ENCODE measurements at regions not wholly inside any gene's neighbourhood (a gene's known extent, or its start where the extent isn't known, plus 50 kb on each side); places are given as distances from the start of the nearest gene placed in this dataset.

- no peak for DNase-seq
Observed at GRCh38 chr1:222912730-222913129, 97.9 kb downstream of the DISP1 start.

DNA sequence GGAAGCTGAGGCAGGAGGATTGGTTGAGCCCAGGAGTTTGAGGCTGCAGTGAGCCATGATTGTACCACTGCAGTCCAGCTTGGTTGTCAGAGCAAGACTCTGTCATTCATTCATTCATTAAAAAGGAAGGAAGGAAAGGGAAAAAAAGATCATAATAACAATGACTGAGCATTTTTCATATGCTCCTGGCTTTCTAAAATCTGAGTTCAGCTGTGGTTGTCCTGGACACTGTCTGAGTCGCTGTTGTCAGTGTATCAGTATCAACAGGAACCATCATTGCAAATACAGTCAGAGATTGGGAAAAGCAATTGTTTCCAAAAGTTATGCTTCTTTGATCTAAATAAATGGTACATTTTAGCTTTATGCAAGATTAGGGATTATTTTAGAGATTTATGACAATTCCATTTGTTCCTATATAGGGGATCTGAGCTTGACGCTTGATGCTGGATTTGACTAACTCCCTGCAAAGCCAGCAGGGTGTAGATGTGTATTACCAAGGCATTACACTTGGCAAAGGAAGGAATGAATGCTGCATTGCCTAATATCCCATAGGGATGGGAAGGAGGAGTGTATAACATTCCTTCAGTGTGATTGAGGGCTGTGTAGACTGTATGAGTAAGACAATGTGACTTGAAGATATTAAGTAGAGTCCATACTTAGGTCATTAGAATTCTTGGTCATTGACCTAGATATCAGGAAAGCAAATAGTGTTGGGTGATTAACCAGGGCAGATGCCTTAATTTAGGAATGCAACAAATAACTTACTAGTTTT is 100.2 kb downstream of the DISP1 start:
- no peak for DNase-seq

DNA sequence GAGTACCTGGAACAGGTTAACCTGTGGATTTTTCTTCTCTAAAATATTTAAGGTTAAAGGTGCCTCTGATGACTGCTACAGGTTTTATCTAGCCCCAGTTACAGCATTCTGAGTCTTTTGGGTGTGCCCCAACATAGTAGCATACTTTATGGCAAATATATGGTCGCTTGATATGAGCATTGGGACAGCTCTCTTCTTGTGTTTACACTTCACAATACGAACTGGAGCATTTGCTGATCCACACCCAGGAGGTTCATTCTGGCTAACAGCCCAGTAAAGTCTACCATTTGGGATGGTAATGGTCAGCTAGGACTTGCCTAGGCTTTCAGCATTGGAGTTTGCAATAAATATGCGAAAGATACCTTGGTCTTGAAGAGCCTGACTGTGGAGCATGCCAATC is 101.3 kb downstream of the DISP1 start:
- no peak for DNase-seq

DNA sequence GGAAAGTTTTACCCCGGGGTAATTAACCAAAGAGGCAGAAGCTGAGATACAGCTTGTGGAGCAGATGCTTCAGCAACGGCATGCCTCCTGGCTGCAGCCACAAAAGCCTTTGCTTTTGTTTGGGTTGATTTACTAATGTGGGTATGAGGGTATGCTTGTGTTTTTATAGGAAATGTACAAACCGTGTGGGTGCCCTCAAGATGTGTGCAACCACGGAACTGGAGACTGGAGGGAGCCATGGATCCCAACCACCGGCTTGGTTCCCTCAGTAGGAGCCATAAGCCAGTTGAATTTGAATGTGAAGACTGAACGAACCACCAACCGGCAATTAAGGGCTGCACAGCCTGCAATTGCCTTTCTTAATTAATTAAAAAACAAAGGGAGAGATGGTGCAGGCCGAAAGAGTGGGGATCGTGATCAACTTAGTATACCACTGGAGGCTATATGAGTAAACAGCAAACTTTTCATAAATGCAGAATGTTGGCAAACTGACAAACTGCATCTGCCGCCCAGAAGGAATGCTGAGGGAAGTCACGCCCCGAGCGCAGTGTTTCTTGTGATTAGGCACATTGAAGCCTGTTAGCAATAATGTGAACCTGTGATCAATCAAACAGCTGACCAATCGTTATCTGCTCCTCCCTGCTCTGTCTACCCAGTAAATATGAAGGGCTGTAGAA is 104.1 kb downstream of the DISP1 start:
- DNase-seq: peak; percentile 49

GRCh38 chr1:222919478-222919865 is 104.6 kb downstream of the DISP1 start:
- DNase-seq: no peak

GRCh38 chr1:222920169-222920568 is 105.3 kb downstream of the DISP1 start:
- no peak for DNase-seq

GRCh38 chr1:222921945-222922344 is 107.1 kb downstream of the DISP1 start:
- DNase-seq: no peak

GRCh38 chr1:222923506-222923905 is 108.7 kb downstream of the DISP1 start:
- no peak for DNase-seq

DNA sequence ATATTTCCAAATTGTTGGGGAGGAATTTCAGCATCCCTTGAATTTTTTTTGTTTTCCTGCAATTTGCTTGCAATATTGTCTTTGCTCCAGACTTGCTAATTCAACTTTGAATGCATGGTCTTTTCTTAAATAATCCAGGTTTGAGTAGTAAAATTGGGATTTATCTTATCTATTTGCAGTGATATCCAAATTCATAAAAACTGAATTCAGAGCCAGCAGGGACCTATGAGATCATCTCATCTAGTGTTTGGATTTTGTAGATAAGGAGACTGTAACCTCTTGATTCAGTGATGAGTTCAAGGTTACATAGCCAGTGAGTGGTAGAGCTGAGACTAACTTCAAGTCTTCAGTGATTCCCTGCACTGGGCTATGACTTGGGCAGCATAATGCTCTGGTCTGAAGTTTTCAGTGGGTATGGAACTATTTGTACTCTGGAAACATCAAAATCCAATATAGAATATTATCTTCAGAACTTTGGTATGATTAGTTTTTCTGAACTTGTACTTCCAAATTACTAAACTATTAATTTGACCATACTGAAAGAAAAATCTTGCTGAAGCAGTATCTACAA is 109.4 kb downstream of the DISP1 start:
- no peak for DNase-seq

GRCh38 chr1:222926566-222926965 is 111.7 kb downstream of the DISP1 start:
- no peak for DNase-seq

GRCh38 chr1:222927031-222927430 is 112.2 kb downstream of the DISP1 start:
- no peak for DNase-seq

- DNase-seq: no peak
Observed at GRCh38 chr1:222928212-222928611, 113.4 kb downstream of the DISP1 start.

DNA sequence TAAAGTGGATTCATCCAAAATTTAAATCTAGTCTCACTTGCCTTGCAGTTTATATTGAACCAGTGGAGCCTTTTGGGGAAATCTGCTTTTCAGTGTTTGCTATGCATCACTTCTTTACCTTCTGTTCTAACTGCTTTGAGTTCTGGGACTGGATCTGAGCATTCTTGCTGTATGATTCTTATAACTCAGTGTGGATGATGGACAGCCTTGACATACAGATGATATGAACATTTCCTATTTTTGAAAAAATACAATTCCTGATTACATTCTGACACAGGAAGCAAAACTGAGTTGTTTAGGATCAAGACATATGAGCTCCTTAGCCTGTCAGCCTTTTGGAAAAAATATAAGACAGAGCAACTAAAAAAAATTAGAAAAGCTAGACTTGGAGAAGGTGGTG is 115.2 kb downstream of the DISP1 start:
- no peak for DNase-seq

GRCh38 chr1:222931023-222931422 is 116.2 kb downstream of the DISP1 start:
- no peak for DNase-seq

DNA sequence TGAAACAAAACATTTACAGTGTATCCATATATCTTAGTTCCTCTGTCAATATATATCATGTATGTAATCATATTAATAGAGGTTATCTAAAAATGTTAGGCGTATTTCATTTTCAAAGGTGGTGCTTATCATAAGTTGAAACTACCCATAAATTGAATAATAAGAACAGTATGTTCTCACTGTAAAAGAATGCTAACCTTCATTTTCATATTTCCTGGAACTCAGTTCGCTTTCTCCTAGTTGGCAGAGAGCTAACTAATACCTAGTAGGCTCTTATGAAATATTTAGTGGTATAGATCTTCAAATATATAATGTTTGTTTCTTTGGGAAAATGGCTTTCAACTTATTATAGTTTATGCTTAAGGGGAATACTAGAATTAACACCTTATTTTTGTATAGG is 118.4 kb downstream of the DISP1 start:
- no peak for DNase-seq

DNA sequence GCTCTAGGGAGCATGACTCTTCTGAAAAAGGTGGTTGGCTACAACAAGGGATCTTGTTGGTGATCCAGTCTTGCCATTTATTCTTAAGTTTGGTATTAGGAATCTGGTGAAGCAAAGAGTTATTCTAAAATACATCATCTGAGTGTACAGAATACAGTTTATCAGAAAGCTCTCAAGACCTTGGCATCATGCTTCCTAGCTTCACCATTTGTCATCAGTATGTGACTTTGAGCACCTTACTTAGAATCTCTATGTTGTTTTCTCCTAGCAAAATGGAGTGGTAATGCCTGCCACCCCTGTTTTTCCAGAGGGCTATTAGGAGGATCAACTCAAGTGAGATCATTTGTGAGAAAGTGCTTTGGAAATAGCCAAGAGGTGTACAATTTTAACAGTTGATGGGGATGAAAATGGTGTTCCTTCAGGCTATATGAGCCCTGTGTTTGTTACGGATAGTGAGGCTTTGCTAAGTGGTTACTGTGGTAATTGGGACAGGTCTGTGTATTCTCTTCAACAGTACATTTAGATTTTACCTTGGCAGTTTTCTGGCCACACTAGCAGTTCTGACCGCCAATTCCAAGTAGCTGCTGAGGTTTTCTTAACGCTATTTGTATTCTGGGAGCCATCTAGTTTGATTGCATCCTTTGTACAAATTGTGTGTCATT is 120.5 kb downstream of the DISP1 start:
- DNase-seq: no peak

DNA sequence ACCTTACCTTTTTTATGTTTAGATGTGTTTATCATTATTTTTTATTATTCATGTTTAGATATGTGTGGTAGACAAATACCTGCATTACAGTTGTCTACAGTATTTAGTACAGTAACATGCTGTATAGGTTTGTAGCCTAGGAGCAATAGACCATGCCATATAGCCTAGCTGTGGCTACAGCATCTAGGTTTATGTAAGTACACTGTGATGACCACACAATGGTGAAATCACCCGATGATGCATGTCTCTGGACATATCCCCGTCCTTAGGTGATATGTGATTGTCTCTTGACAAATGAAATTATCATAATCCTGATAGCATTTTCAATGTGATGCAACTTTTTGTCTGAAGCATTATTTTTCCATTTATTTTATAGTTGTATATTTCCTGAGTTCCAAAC is 121.2 kb downstream of the DISP1 start:
- DNase-seq: no peak

DNA sequence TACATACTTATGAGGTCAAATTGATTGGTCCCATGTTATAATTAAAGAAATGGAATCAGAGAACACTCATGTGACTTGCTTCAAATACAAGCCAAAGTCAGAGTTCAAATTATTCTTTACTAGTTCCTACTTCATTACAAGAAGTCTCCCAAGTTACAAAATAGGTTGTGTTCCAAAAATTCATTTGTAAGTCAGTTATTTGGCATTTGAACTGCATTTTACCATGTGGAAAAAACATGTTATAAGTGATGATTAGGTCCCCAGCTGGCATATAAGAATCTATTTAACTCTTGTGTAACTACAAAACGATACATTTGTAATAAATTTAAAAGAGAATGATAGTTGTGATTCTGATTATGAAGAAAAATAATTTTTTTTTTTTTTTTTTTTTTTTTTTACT is 124.1 kb downstream of the DISP1 start:
- DNase-seq: no peak

DNA sequence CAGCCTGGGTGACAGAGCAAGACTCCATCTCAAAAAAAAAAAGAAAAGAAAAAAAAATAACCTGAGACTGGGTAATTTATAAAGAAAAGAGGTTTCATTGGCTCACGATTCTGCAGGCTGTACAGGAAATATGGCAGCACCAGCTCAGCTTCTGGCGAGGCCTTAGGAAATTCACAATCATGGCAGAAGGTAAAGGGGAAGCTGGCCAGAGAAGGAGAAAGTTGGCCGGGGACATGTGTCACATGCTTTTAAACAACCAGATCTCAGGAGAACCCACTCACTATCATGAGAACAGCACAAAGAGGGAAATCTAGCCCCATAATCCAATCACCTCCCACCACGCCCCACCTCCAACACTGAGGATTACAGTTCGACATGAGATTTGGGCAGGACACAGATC is 125.3 kb downstream of the DISP1 start:
- DNase-seq: no peak

DNA sequence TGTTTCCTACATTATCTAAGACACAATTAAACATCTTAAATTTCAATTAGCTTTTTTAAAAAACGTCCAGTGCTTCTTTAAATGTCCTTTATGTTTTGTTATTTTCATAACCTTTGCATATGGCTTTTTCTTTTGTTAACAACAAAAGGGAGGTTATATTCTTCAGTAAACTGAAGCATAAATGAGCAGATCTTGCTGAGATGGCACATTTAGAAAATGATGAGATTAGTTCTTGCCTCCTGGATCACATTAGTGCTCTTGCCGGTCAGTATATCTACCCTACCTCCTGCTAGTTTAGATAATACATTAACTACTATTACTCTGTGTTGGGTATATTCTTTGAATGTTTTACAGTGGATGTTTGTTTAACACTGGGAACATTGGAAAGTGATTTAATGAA is 126.1 kb downstream of the DISP1 start:
- no peak for DNase-seq

DNA sequence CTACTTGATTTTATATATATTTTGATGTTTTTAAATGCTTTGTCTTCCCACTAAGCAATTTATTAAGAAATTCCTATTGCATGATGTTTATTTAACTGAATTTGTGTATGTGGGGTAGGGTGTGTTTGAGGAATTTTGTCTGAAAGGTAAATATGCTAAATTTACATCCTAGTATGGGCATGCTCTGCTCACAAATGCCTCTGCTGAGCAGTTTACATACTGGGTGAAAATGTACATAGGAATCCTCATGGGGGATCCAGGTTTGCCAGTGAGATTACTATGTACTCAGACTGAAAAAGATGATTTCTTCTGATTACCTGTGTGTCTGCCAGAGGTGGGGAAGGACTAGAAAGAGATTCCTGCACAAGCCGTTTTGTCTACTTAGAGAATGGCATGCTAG is 126.6 kb downstream of the DISP1 start:
- DNase-seq: no peak

- no peak for DNase-seq
Observed at GRCh38 chr1:222946436-222946835, 131.6 kb downstream of the DISP1 start.

GRCh38 chr1:222948079-222948478 is 133.2 kb downstream of the DISP1 start:
- DNase-seq: no peak

DNA sequence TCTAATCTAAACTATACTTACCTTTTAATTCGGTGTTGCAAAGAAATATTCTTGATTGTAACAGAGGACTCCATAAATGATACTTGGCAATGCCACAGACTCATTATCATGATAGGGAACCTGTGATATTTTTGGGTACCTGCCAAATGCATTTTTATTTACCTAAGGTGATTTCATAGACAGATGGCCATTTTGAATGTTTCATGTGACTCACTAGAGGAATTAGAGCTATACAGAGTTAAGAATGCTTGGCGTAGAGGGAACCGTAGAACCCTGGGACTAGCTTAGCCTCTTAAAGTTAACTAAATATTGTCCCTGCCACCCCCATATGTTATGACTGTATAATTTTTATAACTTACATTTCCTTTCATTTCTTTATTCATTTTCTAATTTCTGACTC is 136.1 kb downstream of the DISP1 start:
- no peak for DNase-seq

Measured in amniotic stem cell (primary cell).